GM18505 (cell line): ENCODE measurements at regions not wholly inside any gene's neighbourhood (a gene's known extent, or its start where the extent isn't known, plus 50 kb on each side); places are given as distances from the start of the nearest gene placed in this dataset.
A peak's percentile ranks its signal among the peaks of the same experiment; 100 is the strongest.

ENCODE experiments used
- ATAC-seq: cut with Tn5 transposase; IDR thresholded peaks from one replicate; pipeline ENCODE4 v1.9.1; 2021; ENCODE audit not compliant: unreplicated experiment
- POLR2A ChIP-seq: IDR thresholded peaks from 4 replicates; pipeline ENCODE4 v1.6.1; 2011; ENCODE audit warnings: borderline replicate concordance; ENCODE audit not compliant: insufficient read depth, insufficient read length; ENCODE audit errors: extremely low read depth

DNA sequence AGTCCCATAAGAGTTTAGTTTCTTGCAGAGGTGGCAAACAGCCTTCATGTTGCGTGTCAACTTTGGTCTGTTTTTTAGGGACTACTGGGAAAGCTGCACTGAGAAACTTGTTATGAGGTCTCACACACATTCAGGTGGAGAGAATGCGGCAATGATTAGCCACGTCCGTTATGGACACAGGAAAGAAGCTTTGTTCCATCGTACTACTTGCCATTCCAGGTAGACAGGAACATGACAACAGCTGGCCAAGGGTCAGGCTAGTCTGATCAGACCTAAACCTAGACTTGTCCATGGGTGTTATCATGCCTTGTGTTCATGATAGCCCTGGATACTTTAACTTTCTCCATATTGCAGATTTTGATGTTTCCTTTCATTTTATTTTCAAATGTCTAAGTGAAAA, 113.2 kb downstream of the ZNF608 start:
- TF ChIP-seq POLR2A = no peak
- no peak for ATAC-seq

DNA sequence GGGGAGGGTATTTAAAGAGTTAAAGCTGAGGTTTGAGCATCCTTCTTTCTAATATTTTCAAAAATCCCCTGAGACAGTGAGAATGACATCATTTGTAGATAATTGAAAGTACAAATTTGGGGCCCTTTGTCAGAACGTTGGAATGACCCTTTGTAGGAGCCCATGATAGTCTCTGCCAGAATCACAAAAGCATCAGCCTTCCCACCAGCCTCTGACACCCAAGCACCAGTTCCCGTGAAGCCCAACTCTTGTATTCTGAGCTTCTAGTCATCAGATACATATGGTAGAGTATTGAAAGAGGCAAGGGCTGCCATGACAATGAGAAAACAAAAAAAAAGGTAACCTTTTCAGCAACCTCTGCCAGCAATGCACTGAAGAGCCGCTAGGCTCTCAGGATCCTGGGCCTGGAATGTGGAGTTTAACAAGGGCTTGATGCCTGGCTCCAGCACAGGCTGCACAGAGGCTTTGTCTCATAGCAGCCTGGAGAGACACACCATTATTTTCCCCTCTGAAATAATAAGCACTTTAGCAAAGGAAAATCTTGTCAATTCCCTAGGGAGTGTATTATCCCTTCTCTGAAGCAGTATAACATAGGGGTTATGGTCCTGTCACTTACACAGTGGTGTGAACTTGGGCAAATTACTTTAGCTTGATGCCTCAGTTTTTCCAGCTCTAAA, 114.4 kb downstream of the ZNF608 start:
- no peak for ATAC-seq
- no peak for TF ChIP-seq POLR2A

DNA sequence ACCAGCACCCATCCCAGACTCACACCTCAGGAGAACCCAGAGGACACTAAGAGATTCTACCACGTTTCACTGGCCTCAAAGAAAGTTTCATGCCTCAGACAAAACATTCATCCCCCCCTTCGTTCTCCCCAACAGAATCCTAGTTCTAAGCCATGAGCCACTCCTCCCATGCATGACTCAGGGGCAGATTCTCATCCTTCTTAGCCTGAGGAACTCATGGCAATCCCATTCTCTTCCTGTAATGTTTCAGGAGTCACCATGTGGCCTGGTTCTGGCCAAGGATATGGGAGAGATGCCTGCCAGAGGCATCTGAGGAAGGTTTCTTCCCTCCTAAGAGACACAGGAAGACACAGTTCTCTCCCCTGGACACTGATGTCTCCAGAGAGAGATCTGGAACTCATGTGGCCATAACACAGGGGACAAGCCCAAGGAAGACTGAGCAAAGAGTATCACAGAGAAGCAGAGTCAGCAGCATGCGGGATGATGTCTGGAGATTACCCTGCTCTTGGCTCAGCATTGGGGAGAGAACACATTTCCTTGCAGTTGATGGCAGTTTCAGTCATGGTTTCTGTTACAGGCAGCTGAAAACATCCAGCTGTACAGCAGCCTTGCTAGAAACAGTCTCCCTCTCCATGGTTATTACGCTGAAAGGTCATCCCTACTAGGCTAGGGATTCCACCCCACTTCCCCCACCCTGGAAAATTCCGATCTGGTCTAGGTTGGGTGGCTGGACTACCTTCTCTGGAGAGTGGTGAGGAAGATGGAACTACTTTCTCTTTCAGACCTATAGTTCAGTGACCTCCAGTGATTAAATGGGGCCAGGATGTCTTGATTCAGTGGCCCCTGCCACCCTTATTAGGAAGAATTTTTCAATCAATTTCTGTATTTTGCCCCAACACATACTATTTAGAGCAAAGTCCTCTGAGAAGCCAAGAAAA, 115.4 kb downstream of the ZNF608 start:
- TF ChIP-seq POLR2A = no peak
- peak; percentile 62 for ATAC-seq

- ATAC-seq = no peak
- TF ChIP-seq POLR2A = no peak
Measured at GRCh38 chr5:124628721-124629596, 117.5 kb downstream of the ZNF608 start.

- no peak for ATAC-seq
- no peak for TF ChIP-seq POLR2A
Measured at GRCh38 chr5:124627815-124628595, 118.4 kb downstream of the ZNF608 start.

GRCh38 chr5:124626053-124626452, 120.4 kb downstream of the ZNF608 start:
- TF ChIP-seq POLR2A = no peak
- no peak for ATAC-seq

DNA sequence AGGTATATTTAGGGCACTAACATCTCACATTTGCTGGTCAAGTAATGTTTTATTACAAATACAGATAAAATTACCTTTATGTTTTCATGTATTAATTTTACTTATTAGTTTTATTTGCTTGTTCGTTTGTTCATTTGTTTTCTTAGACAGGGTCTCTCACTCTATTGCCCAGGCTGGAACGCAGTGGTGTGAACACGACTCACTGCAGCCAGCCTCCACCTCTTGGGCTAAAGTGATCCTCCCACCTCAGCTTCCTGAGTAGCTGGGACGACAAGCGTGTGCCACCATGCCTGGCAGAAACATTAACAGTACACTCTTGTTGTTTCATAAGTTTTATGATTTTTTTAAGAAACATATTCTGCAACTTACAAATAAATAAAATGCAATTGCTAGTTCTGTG, 123.2 kb downstream of the ZNF608 start:
- no peak for TF ChIP-seq POLR2A
- no peak for ATAC-seq

GRCh38 chr5:124622851-124623250, 123.6 kb downstream of the ZNF608 start:
- no peak for TF ChIP-seq POLR2A
- ATAC-seq = no peak

- ATAC-seq = no peak
- TF ChIP-seq POLR2A = no peak
Measured at GRCh38 chr5:124621279-124621678, 125.2 kb downstream of the ZNF608 start.

DNA sequence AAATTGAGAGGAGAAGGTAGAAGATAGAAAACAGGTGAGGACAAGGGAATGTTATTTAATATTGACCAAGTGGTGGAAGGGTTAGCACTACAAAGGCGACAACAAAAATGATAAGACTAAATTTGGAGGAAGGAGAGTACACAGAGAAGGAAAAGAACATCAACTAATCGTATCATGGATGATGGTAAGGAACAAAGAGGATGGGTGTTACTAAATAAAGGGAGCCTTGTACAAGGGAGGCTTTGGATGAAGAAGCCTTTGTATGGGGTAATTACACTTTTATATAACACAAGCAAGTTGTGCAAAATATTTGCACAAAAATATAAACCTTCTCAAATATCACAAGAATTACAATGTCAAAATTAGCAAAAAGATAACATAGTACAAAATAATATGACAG, 125.7 kb downstream of the ZNF608 start:
- ATAC-seq = no peak
- no peak for TF ChIP-seq POLR2A

DNA sequence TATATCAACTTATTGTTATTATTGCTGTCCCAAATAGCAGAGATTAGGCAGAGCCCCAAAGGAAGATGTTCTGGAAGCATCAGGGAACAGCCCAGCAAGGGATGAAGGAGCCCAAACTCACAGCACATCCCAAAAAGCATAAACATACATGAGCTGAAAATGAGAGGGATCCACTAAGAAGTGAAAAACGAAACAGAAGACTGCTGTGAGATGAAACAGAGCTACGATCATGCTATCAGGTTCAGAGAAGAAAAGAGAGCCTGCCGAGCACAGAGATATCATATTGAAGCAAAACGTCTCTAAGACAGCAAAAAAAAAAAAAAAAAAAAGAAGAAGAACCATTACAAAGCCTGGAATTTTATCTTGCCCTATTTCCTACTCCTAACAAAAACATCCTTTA, 127.3 kb downstream of the ZNF608 start:
- ATAC-seq = no peak
- no peak for TF ChIP-seq POLR2A

- ATAC-seq = no peak
Measured at GRCh38 chr5:124617787-124618186, 128.7 kb downstream of the ZNF608 start.

More at GRCh38 chr5:124617787-124618186, 128.7 kb downstream of the ZNF608 start:
- no peak for TF ChIP-seq POLR2A
